ENCODE measurements at regions not wholly inside any gene's neighbourhood (a gene's known extent, or its start where the extent isn't known, plus 50 kb on each side); places are given as distances from the start of the nearest gene placed in this dataset.
A peak's percentile ranks its signal among the peaks of the same experiment; 100 is the strongest.

GRCh38 chr13:79680485-79680884 lies 199.5 kb downstream of the NDFIP2 start:
- no peak for DNase-seq

- peak; percentile 30 for DNase-seq
These were observed 198.4 kb downstream of the NDFIP2 start for GRCh38 chr13:79679334-79679733.

GRCh38 chr13:79678100-79678499 lies 197.1 kb downstream of the NDFIP2 start:
- no peak for DNase-seq

- no peak for DNase-seq
These were observed 195.1 kb downstream of the NDFIP2 start for GRCh38 chr13:79675931-79676660.

GRCh38 chr13:79674765-79675515 lies 194.0 kb downstream of the NDFIP2 start:
- DNase-seq = no peak

GRCh38 chr13:79673993-79674377 lies 193.0 kb downstream of the NDFIP2 start:
- no peak for DNase-seq

- no peak for DNase-seq
These were observed 192.5 kb downstream of the NDFIP2 start for GRCh38 chr13:79673310-79673992.

GRCh38 chr13:79671420-79671819 lies 190.5 kb downstream of the NDFIP2 start:
- DNase-seq = no peak

DNA sequence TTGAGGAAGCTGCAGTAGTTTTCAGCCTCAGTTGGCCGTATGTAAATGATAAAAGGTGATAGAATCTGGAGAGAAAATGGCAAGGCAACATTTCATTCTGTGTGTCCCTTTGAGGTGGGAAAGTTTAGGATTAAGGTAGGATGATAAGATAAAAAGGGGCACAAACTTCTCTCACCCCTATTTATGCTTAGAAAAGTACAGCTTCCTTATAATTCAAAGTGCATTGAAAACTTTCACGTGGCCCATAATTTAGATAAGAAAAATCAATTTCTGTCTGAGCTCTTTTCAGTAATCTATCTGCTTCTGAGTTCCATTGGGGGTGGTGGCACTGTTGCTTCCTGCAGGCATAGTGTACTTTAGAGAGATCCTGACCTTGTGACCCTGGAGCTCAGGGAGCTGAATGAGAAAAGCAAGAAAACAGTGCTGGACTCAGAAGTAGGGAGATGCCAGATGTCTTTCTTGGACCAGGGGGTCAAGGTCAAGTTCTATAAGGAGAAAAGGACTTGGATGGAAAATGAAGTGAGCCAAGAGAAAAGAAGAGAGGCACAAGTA lies 187.3 kb downstream of the NDFIP2 start:
- DNase-seq = no peak

DNA sequence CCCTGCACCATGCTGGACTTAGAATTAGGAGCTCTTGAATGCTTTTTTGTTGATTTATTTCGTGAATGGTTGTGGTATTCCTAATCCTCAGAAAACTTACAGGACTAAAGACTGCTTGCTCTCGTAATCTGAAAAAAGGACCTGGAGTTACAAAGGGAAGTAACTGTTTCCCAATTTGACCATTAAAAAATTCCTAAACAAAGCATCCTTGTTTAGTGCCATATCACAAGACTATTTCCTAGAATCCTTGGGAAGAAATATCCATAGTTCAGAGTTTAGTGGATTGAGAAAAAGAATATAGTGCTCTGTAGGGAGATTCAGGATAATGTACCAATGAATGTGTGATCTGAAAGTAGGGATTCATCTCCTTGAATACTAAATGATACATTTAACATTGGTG lies 186.8 kb downstream of the NDFIP2 start:
- no peak for DNase-seq

DNA sequence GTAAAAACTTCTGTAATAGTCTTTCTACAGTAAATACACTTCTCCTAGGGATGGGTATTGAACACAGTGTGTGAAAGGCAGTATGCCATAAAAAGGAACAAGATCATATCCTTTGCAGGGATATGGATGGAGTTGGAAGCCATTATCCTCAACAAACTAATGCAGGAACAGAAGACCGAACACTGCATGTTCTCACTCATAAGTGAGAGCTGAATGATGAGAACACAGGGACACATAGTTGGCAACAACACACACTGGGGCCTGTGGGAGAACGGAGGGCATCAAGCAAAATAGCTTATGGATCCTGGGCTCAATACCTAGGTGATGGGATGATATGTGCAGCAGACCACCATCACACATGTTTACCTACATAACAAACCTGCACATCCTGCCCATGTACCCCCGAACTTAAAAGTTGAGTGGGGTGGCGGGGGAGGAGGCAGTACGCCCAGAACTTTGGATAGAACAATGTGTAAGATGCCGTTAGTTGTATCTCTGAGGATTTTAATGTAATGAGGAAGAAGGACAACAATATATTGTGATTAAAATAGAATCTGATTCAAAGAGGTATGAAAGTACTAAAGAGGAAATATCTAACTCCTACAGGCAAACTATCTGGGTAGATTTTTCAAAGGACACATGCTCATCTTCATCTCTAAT lies 183.2 kb downstream of the NDFIP2 start:
- no peak for DNase-seq

DNA sequence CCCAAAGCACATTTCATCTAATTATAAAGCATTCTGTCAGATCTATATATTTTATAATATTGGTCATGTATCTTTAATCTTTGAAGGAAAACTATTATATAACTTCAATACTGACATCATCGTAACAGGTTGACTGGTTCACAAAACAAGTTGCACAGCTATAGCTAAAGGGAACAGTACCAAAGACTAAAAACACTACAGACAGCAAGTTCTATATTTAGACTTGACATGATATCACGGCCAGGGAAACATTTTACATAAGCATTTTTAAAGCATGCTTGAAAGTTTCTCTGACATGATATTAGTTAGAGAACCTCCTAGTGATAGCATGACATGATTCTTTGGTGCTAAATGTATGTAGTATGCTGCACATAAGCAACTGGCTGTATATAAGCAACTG lies 182.5 kb downstream of the NDFIP2 start:
- DNase-seq = no peak

DNA sequence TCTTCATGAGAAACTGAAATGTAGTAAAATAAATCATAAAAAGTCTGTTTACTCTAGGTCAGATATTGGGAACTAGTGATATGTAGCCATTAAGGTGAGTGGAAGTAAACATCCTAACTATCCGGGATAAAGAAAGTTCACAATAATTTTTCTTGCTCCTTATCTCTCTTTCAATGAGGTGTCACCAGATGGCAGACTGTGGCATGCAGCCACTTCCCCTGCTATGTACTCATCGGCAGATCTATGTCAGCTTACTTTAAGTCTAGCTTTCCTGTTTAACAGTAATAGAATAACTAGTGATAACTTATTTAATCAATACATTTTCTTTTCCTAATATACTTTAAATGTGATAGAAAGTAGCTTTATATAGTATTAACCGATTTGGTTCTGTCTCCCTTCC lies 181.9 kb downstream of the NDFIP2 start:
- no peak for DNase-seq

DNA sequence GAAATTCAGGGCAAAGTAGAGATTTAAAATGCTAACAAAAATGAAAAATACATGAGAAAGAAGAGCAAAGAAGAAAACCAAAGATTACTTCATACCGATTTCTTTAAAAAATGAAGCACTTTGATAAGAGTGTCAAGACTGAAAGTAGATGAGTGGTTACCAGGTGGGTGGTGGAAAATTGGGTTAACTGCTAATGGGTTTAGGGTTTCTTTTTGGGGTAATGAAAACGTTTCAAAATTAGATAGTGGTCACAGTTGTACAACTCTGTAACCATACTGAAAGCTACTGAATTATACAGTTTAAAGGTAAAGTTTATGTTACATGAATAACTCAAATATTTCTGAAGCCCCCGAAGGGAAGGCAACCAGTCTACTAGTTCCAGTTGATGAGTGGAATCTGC lies 179.4 kb downstream of the NDFIP2 start:
- no peak for DNase-seq

- DNase-seq = no peak
These were observed 178.2 kb downstream of the NDFIP2 start for GRCh38 chr13:79659121-79659521.

DNA sequence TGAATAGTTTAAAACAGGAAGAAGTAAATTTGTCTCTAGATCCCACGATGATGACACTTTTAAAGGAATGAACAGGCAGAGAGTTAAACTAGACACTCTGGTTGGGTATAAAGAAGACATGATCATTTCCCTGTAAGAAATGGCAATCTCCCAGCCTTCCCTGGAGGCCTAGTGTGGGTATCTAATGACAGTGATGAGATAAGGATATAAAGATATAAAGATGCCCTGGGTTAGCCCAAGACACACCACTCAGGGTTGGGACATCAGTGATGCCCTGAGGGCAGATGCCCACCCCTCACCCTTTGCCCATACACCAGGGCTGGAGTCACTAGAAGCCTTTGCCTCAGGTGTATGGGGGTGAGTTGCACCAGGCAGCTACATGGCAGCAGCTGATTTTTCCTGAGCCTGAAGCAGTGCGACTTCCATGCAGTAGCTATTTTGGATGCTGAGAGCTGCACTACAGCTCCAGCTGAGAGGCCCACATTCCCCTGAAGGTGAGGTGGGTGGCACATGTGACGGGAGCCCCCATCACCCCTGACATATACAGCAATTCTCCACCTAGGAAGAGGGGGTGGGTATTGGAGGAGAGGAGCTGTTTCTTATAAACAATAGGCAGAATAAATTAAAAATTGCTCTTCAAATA lies 177.5 kb downstream of the NDFIP2 start:
- no peak for DNase-seq

DNA sequence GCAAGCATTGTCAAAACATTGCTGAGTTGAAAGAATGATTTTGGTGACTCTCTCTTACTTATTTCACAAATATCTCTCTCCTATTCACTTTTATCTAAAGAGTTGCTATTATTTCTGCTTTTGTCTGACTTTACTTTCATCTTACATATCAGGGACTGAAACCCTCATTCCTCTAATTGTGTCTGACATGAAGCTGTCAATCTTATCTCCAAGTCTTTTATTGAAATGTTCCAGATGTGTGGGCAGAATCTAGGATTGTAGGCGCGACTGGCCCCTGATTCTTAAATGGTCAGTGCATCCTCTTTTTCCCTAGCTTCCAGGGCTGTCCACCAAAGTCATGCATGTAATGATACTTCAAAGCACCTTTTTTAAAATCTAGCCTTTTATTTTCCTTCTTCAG lies 174.6 kb downstream of the NDFIP2 start:
- DNase-seq = no peak

- DNase-seq = no peak
These were observed 173.6 kb downstream of the NDFIP2 start for GRCh38 chr13:79654520-79654919.

DNA sequence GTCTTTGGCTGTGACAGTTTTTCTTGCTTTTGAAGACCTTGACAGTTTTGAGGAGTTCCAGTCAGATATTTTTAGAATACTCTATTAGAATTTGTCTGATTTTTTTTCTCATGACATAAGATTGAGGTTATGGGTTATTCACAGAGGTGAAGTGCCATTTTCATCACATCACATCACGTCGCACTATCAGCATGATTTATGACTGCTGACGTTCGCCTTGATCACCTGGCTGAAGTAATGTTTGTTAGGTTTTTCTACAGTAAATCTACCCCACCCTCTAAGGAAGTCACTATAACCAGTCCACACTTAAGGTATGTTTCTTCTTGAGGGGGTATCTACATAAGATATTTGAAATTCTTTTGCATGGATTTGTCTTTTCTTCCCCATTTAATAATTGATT lies 169.7 kb downstream of the NDFIP2 start:
- DNase-seq = no peak

GRCh38 chr13:79648191-79648590 lies 167.2 kb downstream of the NDFIP2 start:
- no peak for DNase-seq

GRCh38 chr13:79647533-79647932 lies 166.6 kb downstream of the NDFIP2 start:
- no peak for DNase-seq

DNA sequence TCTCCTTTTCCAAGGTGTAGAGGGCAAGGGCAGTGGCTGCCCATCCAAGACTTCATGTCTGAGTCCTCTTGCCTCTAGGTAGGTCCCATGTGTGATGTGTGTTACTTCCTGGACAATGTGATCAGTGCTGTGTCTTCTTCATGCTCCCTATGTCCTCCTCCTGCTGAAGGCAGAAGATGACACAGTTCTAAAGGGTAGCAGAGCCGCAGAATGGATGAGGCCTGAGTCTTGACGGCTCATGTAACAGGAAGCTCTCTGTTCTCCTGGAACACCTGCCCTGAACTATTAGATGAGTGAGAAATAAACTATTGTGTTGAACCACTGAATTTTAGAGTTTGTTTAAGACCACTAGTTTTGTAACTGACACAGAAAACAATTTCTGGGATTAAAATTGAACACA lies 165.9 kb downstream of the NDFIP2 start:
- DNase-seq = no peak

DNA sequence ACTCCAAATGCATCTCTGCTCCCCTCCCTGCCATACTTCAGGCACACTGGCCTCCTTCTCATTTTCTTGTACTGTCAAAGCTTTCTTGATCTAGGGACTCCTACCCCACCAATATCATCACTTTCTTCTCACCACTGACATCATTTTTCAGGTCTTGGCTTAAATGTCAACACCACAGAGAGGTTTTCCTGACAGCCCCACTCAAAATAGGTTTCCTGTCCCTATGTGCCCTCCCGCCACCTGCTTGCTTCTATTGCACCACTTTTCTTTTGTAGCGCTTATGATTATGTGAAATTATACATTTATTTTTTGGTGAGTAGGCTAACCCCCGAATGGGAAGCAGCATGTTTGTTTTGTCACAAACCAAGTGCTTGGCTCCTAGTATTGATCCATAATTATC lies 164.6 kb downstream of the NDFIP2 start:
- no peak for DNase-seq
